Esophagus squamous epithelium (tissue), 5 donors: ENCODE measurements at regions not wholly inside any gene's neighbourhood (a gene's known extent, or its start where the extent isn't known, plus 50 kb on each side); places are given as distances from the start of the nearest gene placed in this dataset.

Experiments used
- DNase-seq: peaks from one replicate; lab custom pipeline; 2025; lab: John Stamatoyannopoulos, UW
- H3K27ac ChIP-seq, 4 donors: fragments of 200-600 bp; sonication (generic); one replicate each; pipeline ENCODE4 v1.5.1; 2016 to 2019; ENCODE audit warnings: mild to moderate bottlenecking in 1 of 4
- H3K27me3 ChIP-seq, 4 donors: fragments of 200-600 bp; sonication (generic); 1 replicate in 3 of 4; 2 replicates in 1 of 4; pipeline versions ENCODE4 v1.5.1 to v1.6.0; 2017 to 2021; ENCODE audit warnings: antibody characterized with exemption in 1 of 4
- H3K36me3 ChIP-seq, 3 donors: fragments of 200-600 bp; sonication (generic); one replicate each; pipeline ENCODE4 v1.5.1; 2016 to 2019
- H3K4me1 ChIP-seq, 3 donors: fragments of 200-600 bp; sonication (generic); one replicate each; pipeline ENCODE4 v1.5.1; 2017 to 2019
- H3K4me3 ChIP-seq, 4 donors: fragments of 200-600 bp; sonication (generic); 1 replicate in 3 of 4; 2 replicates in 1 of 4; pipeline ENCODE4 v1.5.1; 2016 to 2019; ENCODE audit warnings: mild to moderate bottlenecking in 2 of 4, moderate library complexity in 1 of 4
- H3K9me3 ChIP-seq, 3 donors: fragments of 200-600 bp; sonication (generic); one replicate each; pipeline ENCODE4 v1.5.1; 2016 to 2019
- POLR2A ChIP-seq, 4 donors: fragments of 450-650 bp; IDR thresholded peaks; one replicate each; pipeline ENCODE4 v1.6.1; 2017; ENCODE audit warnings: antibody characterized with exemption in 4 of 4, mild to moderate bottlenecking in 4 of 4, moderate library complexity in 3 of 4
- WGBS, 2 donors: methylation state at CpG; one replicate each; pipeline ENCODE4 v1.1.5; 2018; 5-methylcytosine and 5-hydroxymethylcytosine counted together
- intact Hi-C: fragments of 100-400 bp; cut with DNase I; formaldehyde crosslinking; loops from one replicate; pipeline ENCODE4 v1.15.0; 2022
- TF ChIP-seq, protein P1 (sequence below), 6 experiments: fragments of 450-650 bp in 4 of 6; fragments of 200-600 bp in 2 of 6; sonication (generic) in 2 of 6; IDR thresholded peaks; one replicate each; pipeline ENCODE4 v1.5.1; 2016 to 2019; ENCODE audit warnings: antibody characterized with exemption in 6 of 6, mild to moderate bottlenecking in 4 of 6, moderate library complexity in 4 of 6
- donor health status: DM: yes; HTN: yes; CAD: no.

DNA sequence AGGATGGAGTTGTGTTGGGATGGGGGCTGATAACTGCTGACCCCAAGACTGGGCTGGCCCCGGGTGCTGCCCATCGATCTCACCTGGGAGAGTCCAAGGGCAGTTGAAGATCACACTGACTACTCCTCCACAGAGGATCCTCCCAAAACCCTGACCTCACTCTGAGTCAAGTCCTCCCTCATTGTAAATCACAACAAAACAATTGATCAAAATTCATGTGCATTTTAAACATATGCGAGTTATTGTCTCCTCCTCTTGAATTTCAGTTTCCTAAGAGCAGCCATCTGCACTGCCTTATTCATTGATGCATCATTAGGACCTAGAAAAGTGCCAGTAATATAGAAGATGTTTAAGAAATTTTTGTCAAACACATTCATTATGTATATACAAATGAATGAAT is 273.6 kb downstream of the C1orf94 start:
- DNase-seq = no peak
- H3K4me1 ChIP-seq = no peaks in the 10 kb centered on the region
- no peak overlapping the region for H3K27ac ChIP-seq
- 79 to 92% methylated on average over 1 to 3 of the region's 3 CpGs for whole genome bisulfite sequencing, 2 donors
- H3K36me3 ChIP-seq = no peaks in the 10 kb centered on the region
- H3K4me3 ChIP-seq = no peak overlapping the region
- intact Hi-C loops = no loop called here
- no peaks in the 10 kb centered on the region for H3K9me3 ChIP-seq
- no peak for TF ChIP-seq POLR2A (IDR thresholded peaks at IDR 0.05)
- TF ChIP-seq, protein P1, sequence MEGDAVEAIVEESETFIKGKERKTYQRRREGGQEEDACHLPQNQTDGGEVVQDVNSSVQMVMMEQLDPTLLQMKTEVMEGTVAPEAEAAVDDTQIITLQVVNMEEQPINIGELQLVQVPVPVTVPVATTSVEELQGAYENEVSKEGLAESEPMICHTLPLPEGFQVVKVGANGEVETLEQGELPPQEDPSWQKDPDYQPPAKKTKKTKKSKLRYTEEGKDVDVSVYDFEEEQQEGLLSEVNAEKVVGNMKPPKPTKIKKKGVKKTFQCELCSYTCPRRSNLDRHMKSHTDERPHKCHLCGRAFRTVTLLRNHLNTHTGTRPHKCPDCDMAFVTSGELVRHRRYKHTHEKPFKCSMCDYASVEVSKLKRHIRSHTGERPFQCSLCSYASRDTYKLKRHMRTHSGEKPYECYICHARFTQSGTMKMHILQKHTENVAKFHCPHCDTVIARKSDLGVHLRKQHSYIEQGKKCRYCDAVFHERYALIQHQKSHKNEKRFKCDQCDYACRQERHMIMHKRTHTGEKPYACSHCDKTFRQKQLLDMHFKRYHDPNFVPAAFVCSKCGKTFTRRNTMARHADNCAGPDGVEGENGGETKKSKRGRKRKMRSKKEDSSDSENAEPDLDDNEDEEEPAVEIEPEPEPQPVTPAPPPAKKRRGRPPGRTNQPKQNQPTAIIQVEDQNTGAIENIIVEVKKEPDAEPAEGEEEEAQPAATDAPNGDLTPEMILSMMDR (IDR thresholded peaks at IDR 0.05) = no peak
- H3K27me3 ChIP-seq = peaks cover 0 to 24% (median 0%) of the 10 kb centered on the region in 4 donors

DNA sequence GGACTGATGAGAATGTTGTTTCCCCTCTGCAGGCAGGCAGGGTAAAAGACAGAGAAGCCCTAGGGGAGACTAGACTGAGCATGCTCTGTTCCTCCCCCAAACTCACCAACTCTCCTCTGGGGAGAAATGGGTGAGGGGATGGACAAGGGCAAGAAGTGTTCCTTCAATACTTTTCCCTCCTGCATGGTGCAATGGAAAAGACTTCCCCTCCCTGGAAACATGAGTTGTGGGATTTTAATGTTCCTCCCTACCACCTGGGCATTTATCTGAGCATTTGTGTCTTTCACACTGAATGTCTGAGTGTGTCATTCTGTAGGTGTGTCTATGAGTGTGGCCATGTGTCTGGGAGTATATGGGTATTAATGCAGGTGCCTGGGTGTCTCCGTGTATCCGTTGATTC is 275.7 kb downstream of the C1orf94 start:
- no peak for TF ChIP-seq POLR2A (IDR thresholded peaks at IDR 0.05)
- TF ChIP-seq, protein P1 (IDR thresholded peaks at IDR 0.05) = no peak
- peaks cover 0 to 3% (median 0%) of the 10 kb centered on the region in 4 donors for H3K27me3 ChIP-seq
- H3K36me3 ChIP-seq = no peaks in the 10 kb centered on the region
- intact Hi-C loops = no loop called here
- no peak overlapping the region for H3K27ac ChIP-seq
- no peak for DNase-seq
- no peaks in the 10 kb centered on the region for H3K4me1 ChIP-seq
- no peak overlapping the region for H3K4me3 ChIP-seq
- no peaks in the 10 kb centered on the region for H3K9me3 ChIP-seq
- 94 to 100% methylated on average over 2 of the region's 2 CpGs for WGBS, 2 donors

DNA sequence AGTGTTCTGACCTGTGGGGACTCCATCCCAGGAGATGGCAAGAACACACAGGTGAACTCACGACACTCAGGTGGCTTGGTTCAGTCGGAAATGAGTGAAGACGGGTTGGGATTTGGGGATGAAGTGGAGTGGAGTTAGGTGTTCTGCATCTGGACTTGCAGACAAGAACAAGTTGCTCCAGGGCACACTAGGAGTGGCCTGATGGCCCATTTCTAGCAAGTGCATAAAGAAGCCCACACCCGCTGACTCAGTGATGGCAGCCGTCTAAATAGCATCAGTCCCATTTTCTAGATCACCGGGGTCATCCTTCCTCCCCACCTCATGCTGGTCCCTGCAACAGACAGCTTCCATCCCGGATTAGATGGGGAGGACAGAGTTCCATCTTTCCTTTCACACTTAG is 278.4 kb downstream of the C1orf94 start:
- Histone ChIP-seq H3K36me3 (no peaks in the 10 kb centered on the region), H3K4me1 (no peaks in the 10 kb centered on the region), H3K27ac (no peak overlapping the region), H3K27me3 (no peaks in the 10 kb centered on the region), H3K9me3 (no peaks in the 10 kb centered on the region), H3K4me3 (no peak overlapping the region)
- no peak for DNase-seq
- intact Hi-C loops = no loop called here
- TF ChIP-seq, protein P1 (IDR thresholded peaks at IDR 0.05) = no peak
- no peak for TF ChIP-seq POLR2A (IDR thresholded peaks at IDR 0.05)
- 80 to 81% methylated on average over 5 to 6 of the region's 7 CpGs for WGBS, 2 donors

DNA sequence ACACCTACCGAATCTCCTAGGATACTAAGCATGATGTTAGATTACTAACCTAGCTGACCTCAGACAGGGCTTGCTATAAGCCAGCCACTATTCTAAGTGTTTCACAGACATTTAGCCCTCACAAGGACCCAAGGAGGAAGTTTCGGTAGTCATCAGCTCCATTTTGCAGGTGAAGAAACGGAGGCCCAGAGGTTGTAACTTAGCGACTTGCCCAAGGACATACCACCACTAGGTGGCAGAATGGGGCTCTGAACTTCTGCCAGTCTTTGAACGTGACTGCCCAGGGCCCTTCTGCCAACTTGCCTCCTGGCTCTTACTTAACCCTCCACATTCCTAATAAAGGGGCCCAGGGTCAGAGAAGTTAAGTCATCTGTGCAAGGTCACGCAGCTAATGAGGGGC is 283.5 kb downstream of the C1orf94 start:
- DNase-seq = no peak
- H3K36me3 ChIP-seq = no peaks in the 10 kb centered on the region
- H3K4me1 ChIP-seq = no peaks in the 10 kb centered on the region
- TF ChIP-seq, protein P1 (IDR thresholded peaks at IDR 0.05) = peak in 5 of 6 experiments; percentile 22 to 66 (median 33)
- TF ChIP-seq POLR2A (IDR thresholded peaks at IDR 0.05) = no peak
- WGBS, 2 donors = 55 to 58% methylated on average over 5 to 6 of the region's 6 CpGs
- no peak overlapping the region for H3K27ac ChIP-seq
- no peak overlapping the region for H3K4me3 ChIP-seq
- intact Hi-C loops = no loop called here
- H3K27me3 ChIP-seq = peaks cover 0 to 15% (median 0%) of the 10 kb centered on the region in 4 donors
- no peaks in the 10 kb centered on the region for H3K9me3 ChIP-seq

DNA sequence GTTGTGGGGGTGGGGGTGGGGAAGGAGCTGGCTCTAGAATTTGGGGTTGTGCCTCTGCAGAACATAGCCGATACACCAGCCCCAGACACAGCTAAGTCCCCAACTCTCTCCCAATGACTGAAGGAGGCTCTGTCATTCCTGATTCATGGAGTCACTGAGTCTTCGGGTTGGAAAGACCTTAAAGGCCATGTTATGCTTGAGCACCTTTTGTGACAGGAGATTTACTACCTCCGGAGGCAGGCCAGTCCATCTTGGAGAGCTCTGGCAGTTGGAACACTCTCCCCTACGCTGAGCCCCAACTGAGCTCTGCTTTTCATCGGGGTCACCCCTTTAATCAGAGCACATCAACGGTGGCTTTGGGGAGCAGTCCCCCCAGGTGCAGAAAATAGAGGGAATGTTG is 284.4 kb upstream of the GJB5 start:
- WGBS, 2 donors = 43 to 50% methylated on average over 2 to 5 of the region's 6 CpGs
- intact Hi-C loops = no loop called here
- H3K4me1 ChIP-seq = no peaks in the 10 kb centered on the region

More for the DNA sequence above, 284.4 kb upstream of the GJB5 start:
- Histone ChIP-seq H3K36me3 (no peaks in the 10 kb centered on the region), H3K4me3 (no peak overlapping the region), H3K27me3 (peaks cover 0 to 45% (median 0%) of the 10 kb centered on the region in 4 donors), H3K27ac (no peak overlapping the region), H3K9me3 (no peaks in the 10 kb centered on the region)
- TF ChIP-seq, protein P1 (IDR thresholded peaks at IDR 0.05) = no peak
- TF ChIP-seq POLR2A (IDR thresholded peaks at IDR 0.05) = no peak
- no peak for DNase-seq
